ENCODE measurements at regions not wholly inside any gene's neighbourhood (a gene's known extent, or its start where the extent isn't known, plus 50 kb on each side); places are given as distances from the start of the nearest gene placed in this dataset.

DNA sequence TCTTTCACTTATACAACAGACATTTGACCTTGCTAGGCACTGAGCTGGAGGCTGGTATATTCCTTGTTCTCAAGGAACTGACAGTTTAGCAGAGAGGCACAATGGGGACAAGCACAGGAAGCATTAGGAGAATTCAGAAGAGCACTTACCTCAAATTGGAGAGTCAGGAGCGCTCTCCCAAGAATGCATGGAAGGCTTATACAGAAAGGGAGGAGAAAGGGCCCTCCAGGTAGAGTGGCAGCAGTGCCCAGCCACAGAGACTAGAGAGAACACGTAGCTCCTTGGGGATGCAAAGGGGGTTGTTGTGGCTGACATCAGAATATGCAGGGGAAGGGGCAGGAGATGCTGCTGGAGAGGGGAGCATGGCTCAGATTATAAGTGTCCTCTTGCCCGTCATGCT lies 78.2 kb upstream of the MKLN1 start:
- TF ChIP-seq, protein P1, sequence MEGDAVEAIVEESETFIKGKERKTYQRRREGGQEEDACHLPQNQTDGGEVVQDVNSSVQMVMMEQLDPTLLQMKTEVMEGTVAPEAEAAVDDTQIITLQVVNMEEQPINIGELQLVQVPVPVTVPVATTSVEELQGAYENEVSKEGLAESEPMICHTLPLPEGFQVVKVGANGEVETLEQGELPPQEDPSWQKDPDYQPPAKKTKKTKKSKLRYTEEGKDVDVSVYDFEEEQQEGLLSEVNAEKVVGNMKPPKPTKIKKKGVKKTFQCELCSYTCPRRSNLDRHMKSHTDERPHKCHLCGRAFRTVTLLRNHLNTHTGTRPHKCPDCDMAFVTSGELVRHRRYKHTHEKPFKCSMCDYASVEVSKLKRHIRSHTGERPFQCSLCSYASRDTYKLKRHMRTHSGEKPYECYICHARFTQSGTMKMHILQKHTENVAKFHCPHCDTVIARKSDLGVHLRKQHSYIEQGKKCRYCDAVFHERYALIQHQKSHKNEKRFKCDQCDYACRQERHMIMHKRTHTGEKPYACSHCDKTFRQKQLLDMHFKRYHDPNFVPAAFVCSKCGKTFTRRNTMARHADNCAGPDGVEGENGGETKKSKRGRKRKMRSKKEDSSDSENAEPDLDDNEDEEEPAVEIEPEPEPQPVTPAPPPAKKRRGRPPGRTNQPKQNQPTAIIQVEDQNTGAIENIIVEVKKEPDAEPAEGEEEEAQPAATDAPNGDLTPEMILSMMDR (optimal IDR thresholded peaks at IDR 0.05 in 1 of 3, IDR thresholded peaks at IDR 0.05 in 1 of 3, conservative IDR thresholded peaks at IDR 0.05 in 1 of 3; ENCODE audit: extremely low read depth in 1 of 3, insufficient read depth in 2 of 3, low read length in 3 of 3): no peak
- no peak for TF ChIP-seq EZH2 (IDR thresholded peaks at IDR 0.05; ENCODE audit: low read length)

All from keratinocyte (primary cell).